NT2/D1 (cell line): ENCODE measurements at regions not wholly inside any gene's neighbourhood (a gene's known extent, or its start where the extent isn't known, plus 50 kb on each side); places are given as distances from the start of the nearest gene placed in this dataset.

ENCODE experiments used
- SUZ12 ChIP-seq: IDR thresholded peaks from 2 replicates; pipeline ENCODE4 v1.6.1; 2011; ENCODE audit not compliant: insufficient read length, insufficient read depth; ENCODE audit errors: extremely low read depth
- YY1 ChIP-seq: IDR thresholded peaks from 2 replicates; pipeline ENCODE4 v1.6.1; 2011; ENCODE audit not compliant: insufficient read length, insufficient read depth
- ZNF274 ChIP-seq: IDR thresholded peaks from 2 replicates; pipeline ENCODE4 v1.6.1; 2011; ENCODE audit warnings: mild to moderate bottlenecking, low read depth, low read length

GRCh38 chr11:119989159-119989821 lies 148.6 kb downstream of the TRIM29 start:
- no peak for TF ChIP-seq YY1
- TF ChIP-seq ZNF274, result no peak
- no peak for TF ChIP-seq SUZ12
